CD4-positive, alpha-beta T cell treated with Interleukin-21 for 1 hour (primary cell): ENCODE measurements at regions not wholly inside any gene's neighbourhood (a gene's known extent, or its start where the extent isn't known, plus 50 kb on each side); places are given as distances from the start of the nearest gene placed in this dataset.
A peak's percentile ranks its signal among the peaks of the same experiment; 100 is the strongest.
"Not testable (repeated sequence)": the region's sequence is repeated elsewhere in the genome, so short reads cannot be mapped to it uniquely, and the experiment has no call there.

Experiments
- DNase-seq: peaks from one replicate; pipeline ENCODE4 v3.0.0-alpha.2; 2020

DNA sequence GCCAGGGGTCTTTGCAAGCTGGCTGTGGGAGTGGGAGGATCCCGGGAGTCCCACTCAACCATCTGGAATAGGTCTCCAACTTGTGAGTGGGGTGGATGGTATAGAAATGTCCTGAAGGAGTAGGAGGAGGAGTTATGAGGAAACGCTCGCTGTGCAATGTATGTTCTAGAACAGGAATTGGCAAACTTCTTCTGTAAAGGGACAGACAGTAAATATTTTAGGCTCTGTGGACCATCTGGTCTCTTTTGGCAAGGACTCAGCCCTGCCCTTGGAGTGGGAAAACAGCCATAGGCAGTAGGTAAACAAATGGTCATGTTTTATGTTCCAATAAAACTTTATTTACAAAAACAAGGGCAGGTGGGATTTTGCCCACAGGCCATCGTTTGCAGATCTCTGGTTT is 149.2 kb downstream of the NPIPB5 start:
- DNase-seq, result no peak

DNA sequence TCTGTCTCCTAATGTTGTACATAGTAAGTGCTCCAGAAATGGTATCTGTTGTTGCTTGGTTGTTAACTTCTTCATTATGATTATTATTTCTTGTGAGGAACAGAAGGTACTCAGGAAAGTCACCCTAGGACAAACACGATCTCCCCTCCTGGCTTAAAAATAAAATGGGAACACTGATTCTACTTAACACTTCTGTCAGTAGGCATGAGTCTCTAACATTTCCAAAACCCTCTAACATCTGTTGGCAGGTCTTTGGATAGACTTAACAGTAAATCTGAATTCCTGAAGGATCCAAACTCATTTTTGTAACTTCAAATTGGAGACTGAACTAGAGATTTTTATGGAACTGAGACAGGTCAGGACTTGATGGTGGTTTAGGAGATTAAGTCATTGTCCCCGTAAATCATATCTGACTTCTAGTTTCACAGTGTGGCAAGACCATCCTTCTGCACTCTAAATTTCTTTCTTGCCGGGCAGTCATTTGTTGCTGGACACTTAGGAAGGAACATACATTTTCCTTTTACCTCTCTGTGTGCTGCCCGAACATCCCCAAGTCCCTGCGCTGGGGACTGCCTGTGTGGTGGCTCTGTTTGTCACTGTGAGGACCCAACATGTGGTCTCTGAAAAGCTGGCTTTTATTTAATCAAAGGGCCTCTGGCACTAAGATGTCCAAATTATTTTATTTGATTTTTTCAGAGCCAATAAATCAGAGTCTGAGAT is 149.9 kb downstream of the NPIPB5 start:
- DNase-seq, result no peak

DNA sequence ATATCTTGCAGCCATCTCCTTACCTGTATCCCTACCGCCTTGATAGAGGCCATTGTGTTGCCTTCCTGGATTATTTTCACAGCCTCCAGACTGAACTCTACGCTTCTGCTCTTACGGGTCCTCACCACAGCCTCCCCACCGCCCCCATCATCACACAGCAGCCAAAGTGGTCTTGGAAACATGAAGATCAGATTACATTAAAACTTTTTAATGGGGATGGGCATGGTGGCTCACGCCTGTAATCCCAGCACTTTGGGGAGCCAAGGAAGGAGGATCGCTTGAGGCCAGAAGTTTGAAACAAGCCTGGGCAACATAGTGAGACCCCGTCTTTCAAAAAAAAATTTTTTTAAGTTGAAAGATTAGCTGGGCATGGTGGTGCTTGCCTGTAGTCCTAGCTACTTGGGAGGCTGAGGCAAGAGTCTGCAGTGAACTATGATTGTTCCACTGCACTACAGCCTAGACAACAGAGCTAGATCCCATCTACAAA is 150.5 kb downstream of the NPIPB5 start:
- no peak for DNase-seq

DNA sequence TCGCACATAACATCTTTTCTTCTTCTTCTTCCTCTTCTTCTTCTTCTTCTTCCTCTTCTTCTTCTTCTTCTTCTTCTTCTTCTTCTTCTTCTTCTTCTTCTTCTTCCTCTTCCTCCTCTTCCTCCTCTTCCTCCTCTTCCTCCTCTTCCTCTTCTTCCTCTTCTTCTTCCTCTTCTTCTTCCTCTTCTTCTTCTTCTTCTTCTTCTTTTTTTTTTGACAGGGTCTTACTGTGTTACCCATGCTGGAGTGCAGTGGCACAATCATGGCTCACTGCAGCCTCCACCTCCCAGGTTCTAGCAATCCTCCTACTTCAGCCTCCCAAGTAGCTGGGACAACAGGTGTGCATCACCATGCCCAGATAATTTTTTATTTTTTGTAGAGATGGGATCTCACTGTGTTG is 151.0 kb upstream of the HS3ST2 start:
- not testable (repeated sequence) for DNase-seq

DNA sequence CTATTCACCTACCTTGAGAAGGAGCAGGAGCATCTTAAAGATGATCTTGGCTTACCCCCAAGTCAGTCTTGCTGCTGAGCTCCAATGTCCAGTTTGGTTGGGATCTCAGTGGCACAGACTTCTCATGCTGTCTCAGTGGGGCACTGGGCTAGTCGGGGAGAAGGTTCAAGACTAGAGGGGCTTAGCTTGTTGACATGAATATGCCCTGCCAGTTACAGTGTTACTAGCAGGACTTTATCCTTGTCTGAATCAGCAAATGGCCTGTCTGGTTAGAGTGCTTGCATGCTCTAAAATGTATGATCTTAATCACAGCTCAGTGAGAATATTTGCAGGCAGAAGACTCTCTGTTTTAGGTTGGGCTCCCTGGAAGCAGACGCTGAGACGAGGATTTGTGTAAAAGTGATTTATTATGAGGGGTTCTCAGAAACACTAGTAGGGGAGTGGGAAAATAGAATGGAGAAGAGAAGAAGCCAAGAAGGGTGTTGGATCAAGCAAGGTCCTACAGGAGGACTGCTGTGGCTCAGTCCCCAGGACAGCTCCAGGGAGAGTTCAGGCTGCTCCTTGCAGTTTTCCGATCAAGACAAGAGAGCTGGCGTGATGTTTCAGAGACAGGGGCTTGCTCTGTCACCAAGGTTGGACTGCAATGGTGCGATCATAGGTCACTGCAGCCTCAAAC is 150.4 kb upstream of the HS3ST2 start:
- no peak for DNase-seq

DNA sequence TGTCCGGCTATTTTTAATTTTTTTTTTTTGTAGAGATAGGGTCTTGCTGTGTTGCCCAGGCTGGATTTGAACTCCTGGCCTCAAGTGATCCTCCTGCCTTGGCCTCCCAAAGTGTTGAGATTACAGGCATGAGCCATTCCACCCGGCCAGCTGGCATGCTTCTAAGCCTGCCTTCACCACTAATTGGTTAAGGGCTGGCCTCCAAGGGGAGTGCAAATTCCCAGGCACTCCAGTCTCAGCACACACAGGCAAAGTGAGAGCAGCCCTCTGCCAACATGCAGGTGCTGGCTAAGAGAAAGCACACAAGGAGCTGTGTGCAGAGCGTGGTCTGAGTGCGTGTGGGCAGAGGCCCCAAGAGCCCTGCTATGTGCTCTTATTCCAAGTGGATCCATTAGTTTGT is 149.8 kb upstream of the HS3ST2 start:
- no peak for DNase-seq

DNA sequence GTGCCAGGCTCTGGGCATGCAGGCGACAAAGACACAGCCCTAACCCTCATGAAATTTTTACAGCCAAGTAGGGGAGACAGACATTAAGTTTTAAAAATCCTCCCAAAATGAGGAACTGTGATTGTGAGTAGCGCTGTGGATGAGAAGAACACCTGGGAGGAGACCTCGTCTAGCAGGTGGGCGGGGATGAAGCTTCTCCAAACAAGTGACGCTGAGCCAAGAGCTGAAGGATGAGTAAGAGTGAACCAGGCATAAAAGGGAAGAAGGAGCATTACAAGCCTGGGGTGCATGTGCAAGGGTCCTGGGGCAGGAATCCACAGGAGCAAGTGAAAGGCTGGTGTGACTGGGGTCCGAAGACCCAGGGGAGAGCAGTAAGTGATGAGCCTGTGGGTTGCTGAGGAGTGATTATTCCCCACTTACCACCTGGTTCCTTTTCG is 149.4 kb upstream of the HS3ST2 start:
- no peak for DNase-seq

DNA sequence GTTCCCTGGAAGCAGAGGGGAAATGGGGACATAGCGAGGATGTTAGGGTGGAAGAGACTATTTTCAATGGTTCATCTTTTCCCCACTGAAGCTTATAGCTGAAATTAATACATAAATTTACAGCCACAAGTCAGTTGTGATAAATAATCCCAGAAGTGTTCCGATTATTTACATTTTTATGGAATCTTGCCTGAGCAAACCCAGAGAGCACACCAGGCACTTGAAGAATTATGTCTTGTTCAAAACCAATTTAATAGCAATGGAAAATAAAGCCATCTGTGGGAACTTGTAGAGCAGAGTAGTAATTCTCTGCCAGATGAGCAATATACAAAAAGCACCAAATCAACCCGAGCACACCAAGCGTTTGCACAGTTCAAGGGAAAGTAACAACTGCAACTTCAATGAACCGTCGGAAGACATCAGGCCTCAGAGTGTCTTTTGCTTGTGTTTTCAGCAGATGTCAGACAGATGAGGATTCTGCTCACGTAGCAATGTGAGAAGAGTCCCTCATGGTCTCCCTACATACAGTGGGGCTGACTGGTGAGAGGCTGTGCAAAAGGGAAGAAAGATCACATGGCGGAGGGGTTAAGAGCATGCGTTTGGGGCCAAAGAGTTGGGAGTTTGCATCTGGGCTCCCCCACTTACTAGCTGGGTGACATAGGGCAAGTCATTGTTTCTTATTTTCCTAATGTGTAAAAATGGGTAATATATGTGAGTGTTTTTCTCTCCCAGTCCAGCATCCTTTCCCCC is 148.7 kb upstream of the HS3ST2 start:
- DNase-seq, result no peak

DNA sequence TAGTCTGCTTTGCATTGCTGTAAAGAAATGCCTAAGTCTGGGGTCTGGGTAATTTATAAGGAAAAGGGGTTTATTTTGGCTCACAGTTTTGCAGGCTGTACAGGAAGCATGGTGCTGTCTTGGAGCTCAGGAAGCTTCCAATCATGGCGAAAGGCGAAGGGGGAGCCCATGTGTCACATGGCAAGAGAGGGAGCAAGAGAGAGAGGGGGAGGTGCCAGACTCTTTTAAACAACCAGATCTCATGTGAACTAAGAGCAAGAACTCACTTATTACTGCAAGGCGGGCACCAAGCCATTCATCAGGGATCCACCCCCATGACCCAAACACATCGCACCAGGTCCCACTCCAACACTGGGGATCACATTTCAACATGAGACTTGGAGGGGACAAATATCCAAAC is 148.2 kb upstream of the HS3ST2 start:
- no peak for DNase-seq

DNA sequence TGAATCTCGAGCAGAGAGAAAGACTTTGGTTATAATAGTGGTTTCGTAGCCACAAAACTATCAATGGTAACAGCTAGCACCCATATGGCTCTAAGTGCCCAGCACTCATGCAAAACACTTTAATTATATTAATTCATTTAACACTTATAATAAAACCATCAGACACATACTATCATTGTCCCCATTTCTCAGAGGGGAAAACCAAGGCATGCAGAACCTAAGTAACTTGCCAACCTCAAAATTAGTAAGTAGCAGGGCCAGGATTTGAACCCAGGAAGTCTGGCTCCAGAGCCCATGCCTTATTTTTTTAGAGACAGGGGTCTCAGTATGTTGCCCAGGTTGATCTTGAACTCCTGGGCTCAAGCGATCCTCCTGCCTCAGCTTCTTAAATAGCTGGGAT is 145.6 kb upstream of the HS3ST2 start:
- no peak for DNase-seq

DNA sequence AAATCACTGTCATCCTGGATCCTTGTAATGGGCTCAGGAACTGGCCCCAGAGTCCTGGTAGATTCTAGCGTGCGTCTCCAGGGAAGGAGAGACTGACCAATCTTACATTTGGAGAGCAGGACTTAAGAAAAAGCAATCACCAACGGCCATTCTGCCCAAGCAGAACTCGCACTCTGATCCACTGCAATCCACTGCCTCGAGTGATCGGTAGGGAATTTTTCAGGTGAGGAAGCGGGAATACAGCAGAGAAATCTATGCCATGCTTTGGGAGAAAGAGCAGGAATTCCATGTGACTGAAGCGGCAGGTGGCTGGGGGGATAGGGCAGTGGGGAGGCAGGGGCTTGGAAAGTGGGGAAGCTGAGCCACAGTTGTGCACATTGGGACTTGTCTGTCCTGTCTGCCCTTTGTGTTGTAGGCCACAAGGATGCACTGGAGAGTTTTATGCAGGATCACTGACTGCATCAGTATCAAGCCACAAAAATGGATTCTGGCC is 143.9 kb upstream of the HS3ST2 start:
- DNase-seq, result no peak

DNA sequence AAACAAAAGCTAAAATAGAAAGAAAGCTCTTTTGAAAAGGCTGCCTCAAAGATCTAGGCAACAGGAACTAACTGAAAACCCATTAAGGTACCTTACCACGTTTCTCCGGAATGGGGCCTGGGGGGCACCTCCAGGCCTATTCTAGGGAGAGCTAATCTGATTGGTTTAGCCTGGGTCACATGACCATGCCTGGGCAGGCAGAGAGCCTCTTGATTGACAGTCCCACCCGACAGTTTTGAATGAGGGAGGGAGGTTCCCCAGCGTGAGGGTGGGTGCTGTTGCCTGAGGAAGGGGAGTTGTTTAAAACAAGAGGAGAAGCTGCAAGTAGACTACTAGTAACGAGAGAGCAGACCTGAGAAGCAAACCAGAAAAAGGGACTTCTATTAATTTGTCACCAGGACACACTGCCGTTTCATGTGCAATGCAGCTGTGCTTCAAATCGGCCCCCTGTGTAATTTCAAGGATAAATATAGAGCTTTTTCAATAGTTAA is 143.4 kb upstream of the HS3ST2 start:
- DNase-seq, result peak; percentile 24

DNA sequence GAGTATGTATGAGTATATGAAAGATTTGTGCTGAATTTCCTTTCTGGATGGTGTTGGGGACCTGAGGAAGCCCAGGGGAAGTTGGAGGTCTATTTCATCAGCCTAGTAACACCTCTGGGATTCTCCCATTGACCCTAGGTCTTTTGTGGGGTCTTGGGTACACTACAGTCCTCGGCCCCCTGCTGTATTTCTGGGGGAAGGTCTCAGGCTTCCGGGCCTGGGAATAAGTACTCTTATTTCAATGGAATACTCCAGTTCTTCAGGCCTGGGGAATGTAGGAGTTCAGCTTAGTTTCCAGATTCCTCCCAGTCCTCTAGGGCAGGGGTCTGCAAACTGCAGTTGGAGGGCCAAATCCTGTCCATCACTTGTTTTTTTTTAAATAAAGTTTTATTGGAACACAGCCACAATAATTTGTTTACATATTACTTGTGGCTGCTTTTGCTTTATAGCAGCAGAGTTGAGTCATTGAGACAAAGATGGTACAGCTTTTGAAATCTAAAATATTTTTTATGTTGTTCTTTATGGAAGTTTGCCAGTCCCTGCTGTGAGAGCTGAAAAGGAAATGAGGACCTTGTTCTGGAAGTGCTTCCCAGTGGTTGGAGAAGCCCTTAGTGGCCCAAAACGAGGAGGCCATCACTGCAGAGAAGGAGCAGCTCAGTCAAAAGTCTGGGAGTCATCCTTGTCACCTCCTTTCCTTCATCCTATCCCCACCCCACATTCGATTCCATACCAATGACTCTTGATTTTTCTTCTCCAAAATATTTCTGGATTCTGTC is 142.5 kb upstream of the HS3ST2 start:
- DNase-seq, result no peak

DNA sequence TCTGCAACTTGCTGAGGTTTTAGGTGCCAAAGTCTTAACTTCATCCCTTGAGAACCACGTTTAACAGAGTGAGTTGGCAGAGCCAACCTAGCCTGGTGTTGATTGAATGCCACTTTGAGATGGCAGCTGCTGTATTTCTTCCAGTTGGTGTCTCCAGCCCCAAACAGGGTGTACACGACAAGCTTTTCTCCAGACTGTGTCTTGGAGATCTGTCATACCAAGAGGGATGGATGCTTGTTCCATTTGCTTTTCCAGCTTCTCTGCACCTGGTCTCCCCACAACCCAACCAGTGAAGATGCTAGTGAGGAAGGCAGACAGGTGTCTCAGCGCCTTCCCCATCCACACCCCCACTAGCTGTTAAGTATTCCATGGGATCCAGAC is 141.1 kb upstream of the HS3ST2 start:
- DNase-seq, result no peak

DNA sequence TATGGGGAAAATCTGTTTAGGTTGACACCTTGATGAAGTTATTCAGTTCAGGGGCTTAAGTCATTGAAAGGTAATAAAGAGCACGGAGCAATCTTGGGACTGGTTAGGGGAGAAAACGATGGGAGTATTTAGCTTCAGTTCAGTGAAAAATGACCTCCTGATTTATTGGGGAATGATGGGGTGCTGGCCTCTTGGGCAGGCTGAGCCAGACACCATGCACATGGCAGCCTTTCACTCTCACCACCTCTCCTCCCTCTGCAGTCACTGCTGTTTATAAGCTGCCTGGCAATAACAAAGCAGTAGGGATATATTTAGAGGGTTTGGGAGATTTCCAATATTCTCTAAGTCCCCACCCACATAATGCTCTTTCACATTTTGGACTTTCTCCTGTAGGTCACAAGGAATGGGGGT is 140.5 kb upstream of the HS3ST2 start:
- no peak for DNase-seq

DNA sequence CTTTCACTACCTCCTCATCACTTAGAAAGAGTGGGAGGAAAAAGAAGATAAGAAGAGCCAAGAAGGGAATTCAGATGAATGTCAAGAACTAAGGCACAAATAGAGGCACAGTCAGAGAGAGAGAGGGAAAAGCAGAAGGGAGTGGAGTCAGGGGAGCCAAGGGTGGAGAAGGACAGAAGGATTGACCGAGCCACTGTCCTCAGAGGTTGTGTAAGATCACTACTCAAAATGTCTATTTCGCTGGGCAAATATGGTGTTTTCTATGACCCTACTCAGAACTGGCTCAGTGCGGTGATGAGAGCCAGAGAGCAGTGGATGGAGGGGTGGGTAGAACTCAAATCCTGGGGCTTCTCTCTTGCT is 139.2 kb upstream of the HS3ST2 start:
- DNase-seq, result no peak

DNA sequence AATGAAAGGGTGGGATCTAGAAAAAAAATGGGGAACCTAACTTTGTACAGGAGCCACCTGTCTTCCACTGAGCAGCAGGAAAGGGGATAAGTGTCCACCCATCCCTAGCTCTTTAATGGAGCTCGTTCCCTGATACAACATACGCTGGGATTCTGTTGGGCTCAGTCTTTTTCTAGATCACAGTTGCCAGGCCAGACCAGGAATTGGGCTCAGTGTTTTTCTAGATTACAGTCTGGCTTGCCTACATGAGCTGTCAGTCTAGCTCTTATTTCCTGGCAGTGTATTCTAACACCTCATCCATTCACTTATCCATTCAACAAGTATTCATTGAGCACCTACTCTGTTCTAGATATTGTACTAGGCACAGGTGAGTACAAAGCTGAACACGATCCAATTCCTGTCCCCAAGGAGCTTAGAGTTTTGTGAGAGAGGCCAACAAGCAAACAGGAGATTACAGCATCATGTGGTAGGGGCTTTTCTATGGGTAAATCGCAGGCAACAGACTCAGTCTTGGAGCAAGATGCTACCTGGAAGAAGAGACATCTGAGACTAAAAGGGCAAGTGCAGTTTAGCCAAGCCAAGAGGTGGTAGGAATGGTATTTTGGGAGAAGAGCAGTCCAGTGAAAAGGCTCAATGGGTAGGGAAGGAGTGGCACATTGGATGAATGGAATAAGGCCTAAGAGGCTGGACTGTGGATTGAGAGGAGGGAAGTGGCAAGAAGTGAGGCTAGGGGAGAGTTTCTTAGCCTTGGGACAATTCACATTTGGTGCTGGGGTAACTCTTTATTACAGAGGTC is 138.0 kb upstream of the HS3ST2 start:
- DNase-seq, result no peak

DNA sequence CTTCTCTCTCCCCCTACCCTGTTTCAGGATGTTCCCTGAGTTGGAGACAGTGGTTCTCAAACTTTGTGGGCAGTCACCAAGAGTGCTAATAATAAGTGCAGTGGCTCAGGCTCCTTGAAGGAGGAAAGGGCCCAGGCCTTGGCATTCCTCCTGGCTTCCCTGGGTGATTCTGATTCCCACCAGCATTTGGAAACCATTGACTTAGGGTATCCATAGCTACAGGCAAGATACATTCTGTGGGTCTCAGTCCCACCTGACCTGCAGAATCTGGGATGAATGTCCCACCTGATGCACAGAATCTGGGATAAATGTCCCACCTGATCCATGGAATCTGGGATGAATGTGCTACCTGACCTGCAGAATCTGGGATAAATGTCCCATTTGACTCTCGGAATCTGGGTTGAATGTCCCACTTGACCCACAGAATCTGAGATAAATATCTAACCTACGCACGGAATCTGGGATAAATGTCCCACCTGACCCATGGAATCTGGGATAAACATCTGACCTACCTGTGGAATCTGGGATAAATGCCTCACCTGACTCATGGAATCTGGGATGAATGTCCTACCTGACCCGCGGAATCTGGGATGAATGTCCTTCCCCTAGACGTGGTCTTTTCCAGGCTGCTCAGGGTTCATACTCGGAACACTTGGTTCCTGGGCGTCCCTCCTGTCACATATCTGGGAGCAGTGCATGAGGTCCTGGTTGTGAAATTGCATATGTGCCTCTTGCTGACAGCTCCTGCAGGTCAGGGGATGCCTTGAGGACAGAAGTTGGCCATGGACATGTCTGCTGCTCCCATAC is 136.7 kb upstream of the HS3ST2 start:
- no peak for DNase-seq

DNA sequence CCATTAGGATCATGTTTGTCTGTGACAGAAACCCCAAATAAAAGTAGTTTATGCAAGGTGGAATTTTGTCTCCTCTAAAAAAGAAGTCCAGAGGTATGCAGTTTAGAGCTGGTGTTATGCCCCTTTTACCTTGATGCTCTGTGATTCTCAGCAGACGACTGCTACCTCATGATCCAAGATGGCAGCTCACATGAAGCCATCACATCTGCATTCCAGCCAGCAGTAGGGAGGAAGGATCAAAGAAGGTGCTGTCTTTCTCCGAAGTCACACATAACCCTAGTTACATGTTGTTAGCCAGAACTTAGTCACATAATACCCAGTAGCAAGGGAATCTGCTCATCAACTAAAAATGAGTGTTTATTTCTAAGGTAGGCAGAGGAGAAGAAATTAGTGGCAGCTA is 135.7 kb upstream of the HS3ST2 start:
- DNase-seq, result no peak

DNA sequence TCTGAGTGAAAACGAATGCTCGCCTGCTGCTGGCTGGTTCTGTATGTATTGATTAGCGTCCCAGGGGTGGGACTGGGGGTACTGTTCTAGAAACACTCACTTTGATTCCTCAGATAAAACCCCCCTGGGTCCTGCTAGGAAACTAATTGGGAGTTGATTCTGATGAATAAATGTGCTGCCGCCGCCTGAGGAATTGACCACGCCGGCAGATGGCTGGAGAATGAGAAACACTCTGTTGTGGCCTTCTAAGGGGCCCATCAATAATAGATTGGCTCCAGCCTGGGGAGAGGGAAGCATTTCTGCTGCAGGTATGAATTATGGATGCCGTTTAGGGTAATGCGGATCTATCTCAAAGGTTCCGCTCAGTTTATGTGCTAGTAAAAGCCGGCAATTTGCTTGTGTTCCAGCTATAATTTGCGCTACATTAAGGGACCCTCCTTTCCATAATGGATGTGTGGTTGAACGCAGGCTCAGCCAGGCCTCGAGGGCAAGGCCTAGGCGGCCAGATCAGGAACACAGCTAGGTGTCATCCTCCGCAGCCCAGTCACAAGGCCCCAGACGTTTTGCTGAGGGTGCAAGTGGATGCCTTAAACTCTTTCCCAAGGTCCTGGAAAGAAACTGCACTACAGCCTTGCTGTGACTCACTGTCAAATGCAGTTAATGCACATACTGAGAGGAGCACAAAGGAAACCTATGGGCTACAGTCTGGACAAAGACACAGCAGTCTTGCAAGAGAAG is 132.2 kb upstream of the HS3ST2 start:
- DNase-seq, result no peak
